H1 (cell line): ENCODE measurements at regions not wholly inside any gene's neighbourhood (a gene's known extent, or its start where the extent isn't known, plus 50 kb on each side); places are given as distances from the start of the nearest gene placed in this dataset.
A peak's percentile ranks its signal among the peaks of the same experiment; 100 is the strongest.

Experiments used
- CTCF ChIA-PET: fragments of 300-600 bp; sonication (Branson Sonifier 250); formaldehyde crosslinking; loops from one replicate; lab custom pipeline; 2021; ENCODE audit not compliant: partially characterized antibody; lab: Charles Lee
- POLR2A ChIA-PET: fragments of 300-600 bp; sonication (Branson Sonifier 250); formaldehyde crosslinking; loops from one replicate; lab custom pipeline; 2021; ENCODE audit warnings: inconsistent platforms; ENCODE audit not compliant: partially characterized antibody; lab: Charles Lee
- DNase-seq, 2 experiments: peaks; one replicate each; pipeline versions ENCODE4 v3.0.0 to v3.0.0-alpha.2; 2010 to 2022; ENCODE audit warnings: low spot score in 2 of 2, low read depth in 1 of 2, mixed read lengths in 1 of 2
- FAIRE-seq: peaks from 2 replicates; lab custom pipeline; 2011; peaks lifted over from hg19 to GRCh38; lab: Jason Lieb, UNC
- H2AFZ ChIP-seq: 2 replicates; pipeline ENCODE4 v1.8.1; 2012; ENCODE audit warnings: low read length, inconsistent platforms
- H2AK5ac ChIP-seq: 2 replicates; pipeline ENCODE4 v1.6.1; 2013; ENCODE audit warnings: low read depth, low read length
- H2BK120ac ChIP-seq: replicated peaks from 2 replicates; pipeline ENCODE3; 2013; ENCODE audit warnings: low read depth, low read length, inconsistent platforms
- H2BK12ac ChIP-seq: 2 replicates; pipeline ENCODE4 v1.6.1; 2013; ENCODE audit warnings: low read depth, low read length
- H2BK15ac ChIP-seq: 2 replicates; pipeline ENCODE4 v1.6.1; 2013; ENCODE audit warnings: low read length
- H2BK20ac ChIP-seq: 2 replicates; pipeline ENCODE4 v1.6.1; 2013; ENCODE audit warnings: low read length
- H2BK5ac ChIP-seq: 2 replicates; pipeline ENCODE4 v1.6.1; 2013; ENCODE audit warnings: low read depth, low read length
- H3K14ac ChIP-seq: 2 replicates; pipeline ENCODE4 v1.6.1; 2013; ENCODE audit warnings: inconsistent platforms; ENCODE audit not compliant: insufficient read length
- H3K18ac ChIP-seq: 2 replicates; pipeline ENCODE4 v1.6.1; 2013; ENCODE audit warnings: low read length; ENCODE audit errors: extremely low read depth
- H3K23ac ChIP-seq: 2 replicates; pipeline ENCODE4 v1.6.1; 2013; ENCODE audit warnings: inconsistent platforms; ENCODE audit not compliant: insufficient read length
- H3K23me2 ChIP-seq: 2 replicates; pipeline ENCODE4 v1.6.1; 2013; ENCODE audit warnings: low read depth, low read length
- H3K27ac ChIP-seq: 2 replicates; pipeline ENCODE4 v1.6.1; 2011; ENCODE audit warnings: low read depth, low read length, inconsistent platforms
- H3K27me3 ChIP-seq, 4 experiments: replicated peaks in 1 of 4; 1 replicate in 1 of 4; 2 replicates in 3 of 4; pipeline versions ENCODE4 v1.6.1 to v1.8.1; 2011 to 2013; ENCODE audit warnings: low read length in 3 of 4, mild to moderate bottlenecking in 3 of 4, inconsistent platforms in 2 of 4, mixed read lengths in 2 of 4, moderate library complexity in 1 of 4; ENCODE audit not compliant: control insufficient read depth in 3 of 4, insufficient read depth in 3 of 4; ENCODE audit errors: extremely low read depth in 1 of 4
- H3K36me3 ChIP-seq, 4 experiments: 2 replicates each; pipeline versions ENCODE4 v1.6.1 to v1.8.1; 2011 to 2013; ENCODE audit warnings: mild to moderate bottlenecking in 4 of 4, low read length in 3 of 4, moderate library complexity in 2 of 4, control low read depth in 1 of 4, inconsistent platforms in 1 of 4; ENCODE audit not compliant: insufficient read depth in 4 of 4, control insufficient read depth in 2 of 4
- H3K4ac ChIP-seq: replicated peaks from 2 replicates; pipeline ENCODE3; 2013; ENCODE audit warnings: low read length, low read depth, mixed read lengths, inconsistent platforms; ENCODE audit not compliant: insufficient read length
- H3K4me1 ChIP-seq, 4 experiments: replicated peaks in 1 of 4; 1 replicate in 1 of 4; 2 replicates in 3 of 4; pipeline versions ENCODE4 v1.6.1 to v1.8.1; 2011 to 2013; ENCODE audit warnings: low read length in 3 of 4, inconsistent platforms in 2 of 4, mixed read lengths in 1 of 4; ENCODE audit not compliant: insufficient read depth in 4 of 4, control insufficient read depth in 3 of 4
- H3K4me2 ChIP-seq, 2 experiments: 2 replicates each; pipeline versions ENCODE4 v1.6.1 to v1.8.1; 2011 to 2013; ENCODE audit warnings: low read depth in 2 of 2, low read length in 2 of 2, control low read depth in 1 of 2, inconsistent platforms in 1 of 2, mild to moderate bottlenecking in 1 of 2; ENCODE audit not compliant: insufficient read depth in 1 of 2
- H3K4me3 ChIP-seq, 4 experiments: fragments of 200-600, 300-600 bp in 1 of 4; sonication (generic), shearing (Covaris generic), sonication (Bioruptor Twin) in 1 of 4; 2 replicates each; pipeline versions ENCODE4 v1.5.1 to v1.8.1; 2011 to 2016; ENCODE audit warnings: low read length in 4 of 4, low read depth in 3 of 4, control low read depth in 2 of 4, inconsistent platforms in 2 of 4, mild to moderate bottlenecking in 2 of 4, mixed read lengths in 1 of 4, moderate library complexity in 1 of 4; ENCODE audit not compliant: insufficient read depth in 2 of 4; ENCODE audit errors: extremely low read depth in 1 of 4
- H3K56ac ChIP-seq: replicated peaks from 2 replicates; pipeline ENCODE3; 2013; ENCODE audit warnings: low read depth, mild to moderate bottlenecking, mixed read lengths, low read length, inconsistent platforms; ENCODE audit not compliant: insufficient read length
- H3K79me1 ChIP-seq: 2 replicates; pipeline ENCODE4 v1.6.1; 2013; ENCODE audit warnings: low read depth, low read length, control low read depth
- H3K79me2 ChIP-seq, 2 experiments: 2 replicates each; pipeline versions ENCODE4 v1.6.1 to v1.8.1; 2012 to 2013; ENCODE audit warnings: low read length in 2 of 2, mild to moderate bottlenecking in 2 of 2, inconsistent platforms in 1 of 2; ENCODE audit not compliant: insufficient read depth in 2 of 2, control insufficient read depth in 1 of 2
- H3K9ac ChIP-seq, 4 experiments: replicated peaks in 1 of 4; 1 replicate in 1 of 4; 2 replicates in 3 of 4; pipeline versions ENCODE4 v1.6.1 to v1.8.1; 2011 to 2013; ENCODE audit warnings: low read depth in 3 of 4, low read length in 3 of 4, control low read depth in 2 of 4, mild to moderate bottlenecking in 2 of 4, moderate library complexity in 2 of 4, inconsistent platforms in 1 of 4; ENCODE audit errors: extremely low read depth in 1 of 4
- H3K9me3 ChIP-seq, 2 experiments: 2 replicates each; pipeline versions ENCODE4 v1.6.1 to v1.8.1; 2012 to 2013; ENCODE audit warnings: mild to moderate bottlenecking in 2 of 2, moderate library complexity in 2 of 2, control low read depth in 1 of 2, inconsistent platforms in 1 of 2, low read depth in 1 of 2, low read length in 1 of 2, mixed read lengths in 1 of 2; ENCODE audit not compliant: insufficient read depth in 2 of 2
- H4K20me1 ChIP-seq, 2 experiments: replicated peaks in 1 of 2; 2 replicates each; pipeline versions ENCODE3 to v1.8.1; 2011 to 2013; ENCODE audit warnings: inconsistent platforms in 2 of 2, low read length in 2 of 2, mild to moderate bottlenecking in 1 of 2; ENCODE audit not compliant: insufficient read depth in 2 of 2, control insufficient read depth in 1 of 2
- H4K5ac ChIP-seq: 2 replicates; pipeline ENCODE4 v1.6.1; 2013; ENCODE audit warnings: low read length, low read depth, mixed read lengths, inconsistent platforms; ENCODE audit not compliant: insufficient read length
- H4K8ac ChIP-seq: 2 replicates; pipeline ENCODE4 v1.8.0; 2013; ENCODE audit warnings: mild to moderate bottlenecking, moderate library complexity, low read length, inconsistent platforms; ENCODE audit not compliant: insufficient read depth; ENCODE audit errors: extremely low read depth
- H4K91ac ChIP-seq: replicated peaks from 2 replicates; pipeline ENCODE3; 2013; ENCODE audit warnings: low read length, mixed read lengths, inconsistent platforms; ENCODE audit not compliant: insufficient read length
- BACH1 ChIP-seq: IDR thresholded peaks from 2 replicates; pipeline ENCODE4 v1.6.1; 2012; ENCODE audit warnings: low read length, improper control_type of control experiment
- CBX5 ChIP-seq: fragments of 300-800, 300-1000 bp; sonication (generic); IDR thresholded peaks from 2 replicates; pipeline ENCODE4 v1.7.1; 2016; ENCODE audit warnings: antibody characterized with exemption, low read length, low read depth
- CEBPB ChIP-seq: IDR thresholded peaks from 2 replicates; pipeline ENCODE4 v1.6.1; 2012; ENCODE audit warnings: low read depth, low read length
- CREB1 ChIP-seq: IDR thresholded peaks from 2 replicates; pipeline ENCODE4 v1.6.1; 2012; ENCODE audit warnings: inconsistent platforms
- FOSL1 ChIP-seq: IDR thresholded peaks from 2 replicates; pipeline ENCODE4 v1.6.1; 2011; ENCODE audit warnings: mild to moderate bottlenecking, low read depth, low read length, moderate library complexity; ENCODE audit not compliant: insufficient read depth
- JUN ChIP-seq: IDR thresholded peaks from 2 replicates; pipeline ENCODE4 v1.6.1; 2011; ENCODE audit warnings: low read depth, mild to moderate bottlenecking, improper control_type of control experiment, low read length
- KDM1A ChIP-seq: fragments of 200-600, 300-600 bp; sonication (generic); IDR thresholded peaks from 2 replicates; pipeline ENCODE4 v1.7.1; 2016; ENCODE audit warnings: mild to moderate bottlenecking, low read length, borderline replicate concordance
- KDM4A ChIP-seq: IDR thresholded peaks from one replicate; pipeline ENCODE4 v1.7.1; 2012; ENCODE audit warnings: low read depth, mild to moderate bottlenecking, moderate library complexity, low read length, inconsistent platforms; ENCODE audit not compliant: severe bottlenecking
- POU5F1 ChIP-seq: IDR thresholded peaks from 2 replicates; pipeline ENCODE4 v1.6.1; 2011; ENCODE audit warnings: low read depth, mild to moderate bottlenecking, low read length, moderate library complexity
- RXRA ChIP-seq: IDR thresholded peaks from 2 replicates; pipeline ENCODE4 v1.6.1; 2011; ENCODE audit warnings: low read depth, mild to moderate bottlenecking, low read length, moderate library complexity; ENCODE audit not compliant: insufficient read depth
- SP1 ChIP-seq: IDR thresholded peaks from 2 replicates; pipeline ENCODE4 v1.6.1; 2011; ENCODE audit warnings: low read depth, low read length
- SP2 ChIP-seq: IDR thresholded peaks from 2 replicates; pipeline ENCODE4 v1.6.1; 2012; ENCODE audit warnings: mild to moderate bottlenecking, low read length, inconsistent platforms
- TBP ChIP-seq: IDR thresholded peaks from 2 replicates; pipeline ENCODE4 v1.6.1; 2011; ENCODE audit warnings: low read depth, low read length, improper control_type of control experiment
- YY1 ChIP-seq: IDR thresholded peaks from 2 replicates; pipeline ENCODE4 v1.6.1; 2011; ENCODE audit warnings: low read depth, mild to moderate bottlenecking, low read length
- WGBS, 2 experiments: shearing (Covaris generic) in 1 of 2; methylation state at CpG; one replicate each; pipeline versions ENCODE4 v1.1.6 to v1.1.7; 2013 to 2015; ENCODE audit warnings: low lambda C conversion rate in 2 of 2, mixed read lengths in 2 of 2, inconsistent platforms in 1 of 2, low coverage in 1 of 2, missing lambda C conversion rate in 1 of 2; ENCODE audit not compliant: insufficient replicate concordance in 2 of 2, insufficient coverage in 1 of 2, insufficient read length in 1 of 2; ENCODE audit errors: extremely low coverage in 1 of 2, missing lambda C conversion rate in 1 of 2; 5-methylcytosine and 5-hydroxymethylcytosine counted together

- H4K91ac ChIP-seq: no peak overlapping the region
- no peak overlapping the region for H2AFZ ChIP-seq
- POLR2A ChIA-PET: no interaction called here
- CTCF ChIA-PET: no interaction called here
- DNase-seq: peak in 1 of 2 experiments; percentile 17
- H4K20me1 ChIP-seq: no peaks in the 10 kb centered on the region
- H2AK5ac ChIP-seq: no peak overlapping the region
- H3K4ac ChIP-seq: no peak overlapping the region
- H3K79me1 ChIP-seq: no peaks in the 10 kb centered on the region
- no peak for FAIRE-seq
- no peak overlapping the region for H3K14ac ChIP-seq
- no peak overlapping the region for H2BK12ac ChIP-seq
- no peak overlapping the region for H3K4me2 ChIP-seq
- H2BK20ac ChIP-seq: no peak overlapping the region
- no peaks in the 10 kb centered on the region for H3K36me3 ChIP-seq
- H3K23me2 ChIP-seq: no peaks in the 10 kb centered on the region
- no peak overlapping the region for H2BK120ac ChIP-seq
- H3K56ac ChIP-seq: no peak overlapping the region
- no peaks in the 10 kb centered on the region for H3K27me3 ChIP-seq
- no peak overlapping the region for H3K23ac ChIP-seq
- H3K27ac ChIP-seq: no peak overlapping the region
- H3K4me1 ChIP-seq: peaks cover 0 to 7% (median 2%) of the 10 kb centered on the region in 4 experiments; a peak in 5 of 7 replicates
- 88% methylated on average over 10 of the region's 10 CpGs; no CpG with 5 or more reads in 1 of the 2 experiments for WGBS, 2 experiments
- TF ChIP-seq BACH1 (no peak), FOSL1 (no peak), POU5F1 (no peak), CEBPB (no peak), KDM1A (no peak), RXRA (no peak), KDM4A (no peak), SP1 (no peak), TBP (no peak), CREB1 (no peak), JUN (no peak), CBX5 (no peak), SP2 (no peak), YY1 (no peak)
- no peak overlapping the region for H4K8ac ChIP-seq
- H4K5ac ChIP-seq: no peak overlapping the region
- H3K4me3 ChIP-seq: no peak overlapping the region
- no peaks in the 10 kb centered on the region for H3K79me2 ChIP-seq
- H3K9me3 ChIP-seq: no peaks in the 10 kb centered on the region; a peak in 1 of 4 replicates
- no peak overlapping the region for H2BK15ac ChIP-seq
- H3K9ac ChIP-seq: no peak overlapping the region
- no peak overlapping the region for H2BK5ac ChIP-seq
- H3K18ac ChIP-seq: no peak overlapping the region
These were observed 495.8 kb downstream of the BRD1 start for GRCh38 chr22:49331878-49332277.
